Activated CD4-positive, alpha-beta T cell treated with anti-CD3 and anti-CD28 coated beads, Interleukin-10, Interleukin-2, amounts not matched to agents 100 ng/mL and 50 ng/mL, durations not matched to agents 16 hours and 8 hours (primary cell): ENCODE measurements at regions not wholly inside any gene's neighbourhood (a gene's known extent, or its start where the extent isn't known, plus 50 kb on each side); places are given as distances from the start of the nearest gene placed in this dataset.
"Not testable (repeated sequence)": the region's sequence is repeated elsewhere in the genome, so short reads cannot be mapped to it uniquely, and the experiment has no call there.

ENCODE experiments used
- DNase-seq: peaks from one replicate; pipeline ENCODE4 v3.0.0-alpha.2; 2020

DNA sequence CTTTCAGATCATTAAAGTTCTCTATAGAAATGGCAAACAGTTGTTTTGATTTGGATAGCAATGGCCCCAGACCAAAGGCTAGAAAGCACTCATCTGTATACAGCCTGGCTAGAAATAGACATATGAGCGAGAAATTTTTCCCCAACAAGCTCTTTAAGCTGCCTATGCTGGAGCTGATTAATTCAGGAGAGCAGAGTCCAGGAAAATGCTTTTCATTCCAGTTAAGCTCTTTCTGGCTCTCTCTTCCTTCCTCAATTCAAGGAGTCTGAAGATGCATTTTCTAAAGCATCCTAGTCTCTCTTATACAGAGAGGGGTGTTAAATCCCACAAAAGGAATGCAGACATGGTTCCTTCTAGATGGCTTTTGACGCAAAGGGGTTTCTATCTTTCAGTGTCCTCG is 141.7 kb upstream of the RAI2 start:
- no peak for DNase-seq

DNA sequence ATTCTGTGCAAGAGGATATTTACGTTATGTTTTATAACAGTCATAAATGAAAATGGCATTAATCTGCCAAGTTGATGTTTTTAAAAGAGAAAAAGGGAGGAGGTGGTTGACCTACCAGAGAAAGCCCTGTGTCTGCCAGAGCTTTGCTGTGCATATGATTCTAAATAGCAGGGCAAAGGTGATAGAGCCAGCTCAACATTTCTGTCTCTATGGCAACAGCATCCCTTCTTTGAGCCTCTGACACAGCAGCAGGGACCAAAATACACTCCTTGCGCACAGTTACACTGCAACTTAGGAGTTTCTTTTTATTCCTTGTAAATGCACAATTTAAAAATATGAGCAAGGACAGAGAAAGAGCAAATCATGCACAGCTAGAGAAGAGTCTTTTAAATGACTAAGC is 133.3 kb upstream of the RAI2 start:
- no peak for DNase-seq

DNA sequence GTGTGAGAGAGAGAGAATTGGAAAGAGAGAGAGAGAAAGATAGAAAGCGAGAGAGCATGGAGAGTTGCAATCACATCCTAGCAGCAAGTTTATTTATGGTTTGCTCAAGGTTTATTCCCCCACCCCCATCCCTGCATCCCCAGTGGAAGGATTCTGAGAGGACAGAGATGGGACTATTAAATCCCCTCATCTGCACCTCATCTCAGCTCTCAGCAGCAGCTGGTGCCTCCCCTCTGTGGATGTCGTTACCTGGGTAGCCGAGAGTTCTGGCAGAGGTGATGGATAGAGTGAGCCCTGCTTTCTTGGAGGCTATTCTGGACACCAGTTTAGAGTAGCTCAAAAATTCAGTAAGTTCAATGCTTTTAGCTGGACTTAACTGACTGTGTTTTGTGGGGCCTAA is 132.0 kb upstream of the RAI2 start:
- DNase-seq, result no peak

- no peak for DNase-seq
Measured at GRCh38 chrX:17990532-17990931, 129.4 kb upstream of the RAI2 start.

- DNase-seq, result peak; percentile 1
Measured at GRCh38 chrX:17987783-17988182, 126.7 kb upstream of the RAI2 start.

DNA sequence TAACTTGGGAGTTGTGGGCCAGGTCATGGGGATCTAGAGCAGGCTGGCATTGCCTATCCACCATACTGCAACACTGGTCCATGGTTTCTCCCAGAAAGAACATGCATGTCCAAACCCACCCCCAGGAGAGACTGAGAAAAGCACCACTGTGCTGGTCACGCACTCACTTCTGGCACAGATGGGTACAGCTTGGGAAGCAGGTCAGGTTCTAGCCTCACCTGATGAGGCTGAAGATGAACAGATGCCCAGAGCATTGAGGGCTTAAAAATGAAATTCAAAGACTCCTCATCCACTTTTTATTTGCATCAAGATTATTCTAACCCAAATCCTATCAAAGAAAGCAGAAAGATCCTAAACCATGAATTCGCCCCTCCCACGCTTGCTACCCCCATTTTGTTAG is 125.9 kb upstream of the RAI2 start:
- DNase-seq, result no peak

DNA sequence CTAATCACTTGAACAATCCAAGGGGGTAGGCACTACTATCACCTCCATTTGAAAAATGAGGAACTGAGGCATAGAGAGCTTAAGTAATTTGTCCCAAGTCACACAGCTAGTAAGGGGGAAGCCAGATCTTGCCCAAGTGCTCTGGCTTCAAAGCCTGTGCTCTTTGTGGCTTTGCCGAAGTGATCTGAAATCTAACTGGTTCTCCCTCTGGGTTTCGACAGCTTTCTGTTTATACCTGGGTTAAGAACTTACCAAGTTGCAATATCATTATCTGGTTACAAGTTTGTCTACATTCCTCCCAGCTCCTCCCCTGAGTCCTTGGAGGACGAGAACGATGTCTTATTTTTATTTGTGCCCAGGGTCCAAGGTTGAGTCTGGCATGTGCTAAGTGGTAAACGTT is 125.3 kb upstream of the RAI2 start:
- no peak for DNase-seq

DNA sequence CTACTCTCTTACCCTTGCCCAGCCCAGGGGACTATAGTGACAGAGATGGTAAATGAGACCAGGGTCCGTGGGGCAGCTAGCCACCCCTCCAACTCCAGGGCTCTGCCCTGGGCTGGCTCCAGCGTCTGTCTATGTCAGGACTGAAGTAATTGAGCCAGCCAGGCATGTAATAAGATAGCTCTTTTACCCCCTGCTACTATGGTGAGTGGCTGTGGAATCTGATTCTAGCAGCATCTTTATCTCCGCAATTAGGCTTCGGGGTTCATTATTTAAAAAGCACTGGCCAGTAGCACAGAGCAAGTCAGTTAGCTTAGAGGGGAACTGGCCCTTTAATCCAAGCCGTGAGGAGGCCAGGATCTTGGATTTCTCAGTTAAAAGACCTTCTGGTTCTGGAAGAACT is 123.3 kb upstream of the RAI2 start:
- no peak for DNase-seq

DNA sequence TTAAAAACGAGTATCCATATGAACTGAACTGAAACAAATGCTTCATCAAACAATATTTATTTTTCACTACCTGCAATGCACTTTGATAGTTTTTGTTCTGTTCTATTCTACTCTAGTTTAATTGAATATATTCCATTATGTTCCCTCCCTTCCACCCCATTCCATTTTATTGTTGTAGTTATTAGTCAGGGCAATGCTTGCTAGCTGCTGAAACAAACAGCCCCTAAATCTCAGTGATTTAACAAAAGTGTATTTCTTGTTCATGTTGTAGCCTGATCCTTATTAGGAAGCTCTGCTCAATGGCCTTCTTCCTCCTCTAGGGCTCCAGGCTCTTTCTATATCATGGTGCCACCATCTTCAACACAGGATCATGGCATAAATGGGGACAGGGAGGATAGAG is 122.3 kb upstream of the RAI2 start:
- DNase-seq, result no peak

DNA sequence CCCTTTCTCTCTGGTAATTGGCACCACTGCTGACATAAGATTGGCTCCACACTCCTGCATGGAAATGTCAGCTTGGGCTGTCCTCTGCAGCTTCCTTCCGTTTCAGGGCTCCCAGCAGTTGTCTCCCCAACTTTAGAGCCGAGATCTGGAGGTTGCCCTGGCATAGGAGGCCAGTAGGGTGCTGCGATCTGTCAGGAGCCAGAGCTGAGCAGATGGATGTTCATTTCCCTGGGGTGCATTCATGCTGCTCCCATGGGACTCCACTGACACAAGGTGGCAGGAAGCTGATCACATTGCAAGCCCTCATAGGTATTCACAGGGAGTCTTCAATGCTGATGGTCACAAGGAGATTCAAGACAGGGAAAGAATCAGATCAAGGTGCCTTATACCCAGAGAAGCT is 116.6 kb upstream of the RAI2 start:
- no peak for DNase-seq

GRCh38 chrX:17976955-17977354 is 115.9 kb upstream of the RAI2 start:
- DNase-seq, result no peak

DNA sequence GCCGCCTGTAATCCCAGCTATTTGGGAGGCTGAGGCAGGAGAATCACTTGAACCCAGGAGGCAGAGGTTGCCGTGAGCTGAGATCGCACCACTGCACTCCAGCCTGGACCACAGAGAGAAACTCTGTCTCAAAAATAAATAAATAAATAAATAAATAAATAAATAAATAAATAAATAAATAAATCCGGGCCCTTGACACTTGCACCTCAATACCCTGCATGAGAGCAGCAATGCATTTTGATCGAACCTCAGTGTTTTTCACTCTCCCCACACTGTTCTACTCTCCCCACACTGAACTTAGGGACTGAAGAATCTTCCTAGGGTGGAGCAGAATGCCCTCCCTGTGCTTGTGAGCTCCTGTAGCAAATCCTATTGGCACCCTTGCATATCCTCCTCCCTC is 114.3 kb upstream of the RAI2 start:
- DNase-seq, result not testable (repeated sequence)

GRCh38 chrX:17968367-17968766 is 107.3 kb upstream of the RAI2 start:
- DNase-seq, result no peak

GRCh38 chrX:17967888-17968287 is 106.8 kb upstream of the RAI2 start:
- no peak for DNase-seq

DNA sequence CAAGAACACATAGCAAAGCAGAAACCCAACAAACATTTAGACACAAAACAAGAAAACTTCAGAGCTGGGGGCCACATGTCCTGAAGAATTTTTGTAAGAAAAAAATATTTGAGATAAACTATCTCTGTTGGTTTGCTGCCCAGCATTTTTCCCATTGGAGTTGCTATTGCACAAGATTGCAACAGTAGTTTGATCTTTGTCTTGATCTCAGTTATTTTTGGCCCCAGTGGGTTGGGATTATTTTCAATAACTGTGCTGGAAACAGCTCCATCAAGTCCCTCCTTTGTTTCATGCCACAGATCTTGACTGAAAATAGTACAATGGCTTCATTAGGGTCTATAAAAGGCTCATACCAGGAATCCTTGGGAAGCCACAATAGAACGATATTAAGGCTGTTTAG is 103.8 kb upstream of the RAI2 start:
- no peak for DNase-seq

GRCh38 chrX:17960891-17961290 is 99.8 kb upstream of the RAI2 start:
- no peak for DNase-seq

DNA sequence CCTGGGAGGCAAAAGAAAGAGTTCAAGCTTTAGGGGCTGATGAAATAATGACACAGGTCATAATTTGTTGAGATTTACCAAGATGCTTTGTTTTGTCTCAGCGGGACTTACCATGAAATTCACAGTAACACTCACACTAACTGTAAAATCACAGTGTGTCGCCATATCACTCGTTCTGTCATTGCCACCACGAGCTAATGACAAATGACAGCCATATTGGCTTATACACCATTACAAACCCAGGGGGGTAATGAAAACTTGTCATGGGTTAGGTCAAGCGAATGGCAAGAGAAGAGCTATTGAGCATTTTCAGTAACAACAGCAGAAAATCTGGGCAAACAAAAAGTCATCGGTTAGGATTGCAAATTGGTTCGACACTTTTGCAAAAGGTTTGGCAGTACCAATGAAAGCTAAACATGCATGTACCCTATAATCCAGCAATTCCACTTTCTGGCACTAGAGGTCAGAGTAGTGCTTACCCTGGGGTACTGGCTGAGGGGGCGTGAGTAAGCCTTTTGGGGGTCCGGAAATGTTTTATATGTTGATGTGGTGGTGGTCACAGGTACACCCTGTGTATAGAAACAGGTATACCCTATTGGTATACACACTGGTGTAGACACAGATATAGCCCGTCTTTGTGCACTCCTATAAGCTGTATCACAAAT is 83.9 kb upstream of the RAI2 start:
- peak; percentile 26 for DNase-seq

GRCh38 chrX:17941171-17941570 is 80.1 kb upstream of the RAI2 start:
- DNase-seq, result not testable (repeated sequence)

- no peak for DNase-seq
Measured at GRCh38 chrX:17939724-17940123, 78.6 kb upstream of the RAI2 start.

GRCh38 chrX:17933856-17934255 is 72.8 kb upstream of the RAI2 start:
- no peak for DNase-seq

DNA sequence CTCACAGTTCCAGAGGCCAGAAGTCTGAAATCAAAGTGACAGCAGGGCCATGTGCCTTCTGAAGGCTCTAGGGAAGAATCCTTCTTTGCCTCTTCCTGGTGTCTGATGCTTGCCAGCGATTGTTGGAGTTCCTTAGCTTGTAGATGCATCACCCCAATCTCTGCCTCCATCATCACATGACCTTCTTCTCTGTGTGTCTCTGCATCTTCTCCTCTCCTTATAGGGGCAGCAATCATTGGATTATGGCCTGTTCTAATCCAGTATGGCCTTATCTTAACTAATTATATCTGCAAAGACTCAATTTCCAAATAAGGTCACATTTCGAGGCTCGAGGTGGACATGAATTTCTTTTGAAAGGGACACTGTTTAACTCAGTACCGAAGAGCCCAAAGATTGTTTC is 71.7 kb upstream of the RAI2 start:
- no peak for DNase-seq

- DNase-seq, result no peak
Measured at GRCh38 chrX:17931855-17932254, 70.8 kb upstream of the RAI2 start.

GRCh38 chrX:17930850-17931249 is 69.8 kb upstream of the RAI2 start:
- no peak for DNase-seq

DNA sequence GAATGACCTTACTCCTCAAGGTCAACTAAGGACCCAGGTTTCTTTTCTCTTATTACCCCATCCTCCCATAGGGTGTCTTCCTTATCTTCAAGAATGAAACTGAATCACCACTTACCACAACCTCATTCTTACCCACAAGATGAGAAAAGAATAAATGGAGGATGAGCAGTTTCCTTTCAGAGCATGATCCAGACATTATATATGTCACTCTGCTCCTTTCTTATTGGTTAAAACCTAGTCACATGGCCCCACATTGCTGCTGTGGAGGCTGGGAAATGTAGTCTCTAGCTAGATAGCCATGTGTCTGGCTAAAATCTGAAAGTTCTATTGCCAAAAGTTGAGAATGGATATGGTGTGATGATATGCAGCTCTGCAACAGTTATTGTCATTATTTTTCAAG is 62.4 kb upstream of the RAI2 start:
- peak; percentile 30 for DNase-seq

DNA sequence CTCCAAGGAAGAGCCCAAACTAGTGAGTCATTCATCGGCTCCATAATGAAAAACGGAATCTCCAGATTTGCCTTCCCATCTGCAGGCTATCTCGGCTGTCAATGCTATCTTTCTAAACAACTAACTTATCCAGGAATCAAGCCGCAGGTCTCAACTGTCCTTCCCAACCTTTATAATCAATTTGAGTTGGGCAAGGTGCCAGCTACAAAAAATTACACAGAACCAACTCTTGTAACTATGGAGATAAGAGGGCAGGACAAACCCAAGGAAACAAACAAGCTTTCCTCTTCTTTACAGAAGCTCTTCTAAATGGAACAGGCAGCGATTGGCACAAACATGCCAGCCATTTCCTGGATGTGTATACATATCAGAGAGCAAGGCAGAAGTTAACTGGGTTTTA is 61.2 kb upstream of the RAI2 start:
- DNase-seq, result no peak
